GM12878 (cell line): ENCODE measurements at regions not wholly inside any gene's neighbourhood (a gene's known extent, or its start where the extent isn't known, plus 50 kb on each side); places are given as distances from the start of the nearest gene placed in this dataset.

ENCODE experiments used
- ATAC-seq: fragments of 200-7000 bp; cut with Tn5 transposase; 3 replicates; pipeline ENCODE4 v1.9.1; 2020; ENCODE audit warnings: mild to moderate bottlenecking, moderate library complexity
- BruUV-seq: library from RNA; stranded (reverse); fragments of 400-500 nt; replicated peaks from 2 replicates; lab custom pipeline; 2021; lab: Mats Ljungman, UMichigan
- CTCF ChIA-PET: fragments of 300-600 bp; sonication (Branson Sonifier 250); formaldehyde crosslinking; extraction: SDS; loops from one replicate; lab custom pipeline; 2021; ENCODE audit warnings: inconsistent platforms; lab: Yijun Ruan, JAX
- POLR2A ChIA-PET: fragments of 350-600 bp; formaldehyde crosslinking; extraction: SDS; loops from one replicate; lab custom pipeline; 2021; ENCODE audit warnings: inconsistent platforms; lab: Charles Lee
- RAD21 ChIA-PET: fragments of 300-600 bp; sonication (Branson Sonifier 250); formaldehyde crosslinking; loops from one replicate; lab custom pipeline; 2023; ENCODE audit warnings: antibody characterized with exemption; ENCODE audit not compliant: unreplicated experiment; lab: Charles Lee
- SMC1A ChIA-PET: fragments of 300-600 bp; sonication (Branson Sonifier 250); formaldehyde crosslinking; loops from one replicate; lab custom pipeline; 2023; ENCODE audit not compliant: unreplicated experiment, uncharacterized antibody; lab: Charles Lee
- DNase-seq: peaks from one replicate; pipeline ENCODE4 v3.0.0-alpha.2; 2011; ENCODE audit warnings: low read depth, low spot score
- FAIRE-seq: peaks from 3 replicates; lab custom pipeline; 2011; peaks lifted over from hg19 to GRCh38; lab: Jason Lieb, UNC
- H2AFZ ChIP-seq: 2 replicates; pipeline ENCODE4 v1.6.0; 2011; ENCODE audit warnings: low read depth, low read length, control low read depth; ENCODE audit not compliant: control insufficient read depth
- H3K27ac ChIP-seq: 2 replicates; pipeline ENCODE4 v1.5.1; 2011; ENCODE audit warnings: control low read depth; ENCODE audit not compliant: control insufficient read depth, insufficient read depth
- H3K27me3 ChIP-seq, 2 experiments: replicated peaks in 1 of 2; 2 replicates each; pipeline versions ENCODE4 v1.6.0 to v1.6.1; 2011; ENCODE audit warnings: low read length in 1 of 2; ENCODE audit not compliant: control insufficient read depth in 2 of 2, insufficient read depth in 2 of 2
- H3K36me3 ChIP-seq, 2 experiments: 2 replicates each; pipeline ENCODE4 v1.5.1; 2011; ENCODE audit warnings: low read length in 1 of 2; ENCODE audit not compliant: control insufficient read depth in 2 of 2, insufficient read depth in 2 of 2
- H3K4me1 ChIP-seq: 2 replicates; pipeline ENCODE4 v1.6.1; 2011; ENCODE audit warnings: mild to moderate bottlenecking, low read length, moderate library complexity, mixed read lengths; ENCODE audit not compliant: control insufficient read depth, insufficient read depth
- H3K4me2 ChIP-seq: 2 replicates; pipeline ENCODE4 v1.6.0; 2011; ENCODE audit warnings: control low read depth; ENCODE audit not compliant: control insufficient read depth, insufficient read depth
- H3K4me3 ChIP-seq: fragments of 200-600 bp; sonication (generic); 2 replicates; pipeline ENCODE4 v1.5.1; 2016
- H3K79me2 ChIP-seq: 2 replicates; pipeline ENCODE4 v1.6.0; 2011; ENCODE audit warnings: low read length; ENCODE audit not compliant: control insufficient read depth, insufficient read depth
- H3K9ac ChIP-seq: 2 replicates; pipeline ENCODE4 v1.8.0; 2011; ENCODE audit warnings: low read length, control low read depth, mixed read lengths; ENCODE audit not compliant: control insufficient read depth, insufficient read depth
- H3K9me3 ChIP-seq: replicated peaks from 3 replicates; pipeline ENCODE4 v1.5.1; 2011; ENCODE audit warnings: mild to moderate bottlenecking, low read length; ENCODE audit not compliant: control insufficient read depth, insufficient read depth
- H4K20me1 ChIP-seq: 2 replicates; pipeline ENCODE4 v1.6.0; 2011; ENCODE audit not compliant: control insufficient read depth, insufficient read depth
- BACH1 ChIP-seq: fragments of 450-650 bp; IDR thresholded peaks from 2 replicates; pipeline ENCODE4 v1.6.1; 2017; ENCODE audit warnings: mild to moderate bottlenecking, borderline replicate concordance
- BCL11A ChIP-seq: IDR thresholded peaks from 2 replicates; pipeline ENCODE4 v1.6.1; 2011; ENCODE audit warnings: low read depth, low read length
- FOS ChIP-seq: IDR thresholded peaks from 3 replicates; pipeline ENCODE4 v1.6.1; 2011; ENCODE audit warnings: borderline replicate concordance; ENCODE audit not compliant: insufficient read length; ENCODE audit errors: extremely low read depth
- HCFC1 ChIP-seq: fragments of 150-350 bp; IDR thresholded peaks from 2 replicates; pipeline ENCODE4 v1.6.1; 2014; ENCODE audit warnings: low read length
- KDM1A ChIP-seq: fragments of 200-600 bp; sonication (generic); IDR thresholded peaks from 2 replicates; pipeline ENCODE4 v1.6.1; 2016; ENCODE audit warnings: borderline replicate concordance
- MYC ChIP-seq: IDR thresholded peaks from 2 replicates; pipeline ENCODE4 v1.6.1; 2011; ENCODE audit warnings: mild to moderate bottlenecking, low read length, moderate library complexity, inconsistent platforms; ENCODE audit not compliant: insufficient read depth, insufficient replicate concordance, insufficient read length, severe bottlenecking
- NFYA ChIP-seq: IDR thresholded peaks from 2 replicates; pipeline ENCODE4 v1.6.1; 2011; ENCODE audit warnings: low read depth, mild to moderate bottlenecking, low read length, improper control_type of control experiment, borderline replicate concordance
- NR2F1 ChIP-seq: fragments of 450-650 bp; conservative IDR thresholded peaks from 2 replicates; pipeline ENCODE4 v1.6.1; 2017; ENCODE audit warnings: mild to moderate bottlenecking
- RAD21 ChIP-seq: IDR thresholded peaks from 2 replicates; pipeline ENCODE4 v1.6.1; 2011; ENCODE audit warnings: mild to moderate bottlenecking, low read depth, low read length, moderate library complexity; ENCODE audit not compliant: insufficient read depth
- RAD51 ChIP-seq: fragments of 450-650 bp; IDR thresholded peaks from 2 replicates; pipeline ENCODE4 v1.6.1; 2016; ENCODE audit warnings: moderate library complexity, mild to moderate bottlenecking, inconsistent platforms
- RB1 ChIP-seq: fragments of 450-650 bp; formaldehyde crosslinking; IDR thresholded peaks from 2 replicates; pipeline ENCODE4 v1.6.1; 2017; ENCODE audit warnings: mild to moderate bottlenecking, borderline replicate concordance
- RELA ChIP-seq: fragments of 450-650 bp; IDR thresholded peaks from 2 replicates; pipeline ENCODE4 v1.8.0; 2014; ENCODE audit warnings: borderline replicate concordance; ENCODE audit not compliant: partially characterized antibody
- RFX5 ChIP-seq: IDR thresholded peaks from 2 replicates; pipeline ENCODE4 v1.6.1; 2011; ENCODE audit warnings: low read depth, low read length, improper control_type of control experiment
- SMAD5 ChIP-seq: IDR thresholded peaks from 2 replicates; pipeline ENCODE4 v1.6.1; 2016; ENCODE audit warnings: antibody characterized with exemption, low read depth
- SMARCA5 ChIP-seq: fragments of 450-650 bp; IDR thresholded peaks from 2 replicates; pipeline ENCODE4 v1.6.1; 2017; ENCODE audit warnings: mild to moderate bottlenecking
- WRNIP1 ChIP-seq: IDR thresholded peaks from 2 replicates; pipeline ENCODE4 v1.6.1; 2011; ENCODE audit warnings: low read depth, low read length, improper control_type of control experiment, borderline replicate concordance
- ZBTB11 ChIP-seq: fragments of 450-650 bp; formaldehyde crosslinking; IDR thresholded peaks from 2 replicates; pipeline ENCODE4 v1.5.0; 2022; ENCODE audit warnings: mild to moderate bottlenecking, missing genetic modification characterization
- WGBS: methylation state at CpG from one replicate; pipeline ENCODE4 v1.1.6; 2016; ENCODE audit warnings: low lambda C conversion rate; ENCODE audit not compliant: insufficient replicate concordance, insufficient coverage; ENCODE audit errors: missing lambda C conversion rate; 5-methylcytosine and 5-hydroxymethylcytosine counted together
- in situ Hi-C: fragments of 300-500 bp; cut with MboI; formaldehyde crosslinking; loops from 9 replicates; pipeline ENCODE4 v1.14.3; 2018; ENCODE audit warnings: mixed read lengths
- intact Hi-C: fragments of 100-400 bp; cut with micrococcal nuclease; formaldehyde crosslinking; loops from one replicate; pipeline ENCODE4 v1.14.2; 2022; ENCODE audit not compliant: unreplicated experiment

- ATAC-seq, result no peak
- H3K36me3 ChIP-seq, result no peaks in the 10 kb centered on the region
- ChIA-PET POLR2A (no interaction called here), CTCF (no interaction called here)
- intact Hi-C loops, result no loop called here
- H4K20me1 ChIP-seq, result no peaks in the 10 kb centered on the region
- H3K27me3 ChIP-seq, result no peaks in the 10 kb centered on the region; a peak in 1 of 4 replicates
- TF ChIP-seq RFX5 (no peak), BCL11A (no peak)
- TF ChIP-seq, all 136 proteins: peak for 0
- H3K79me2 ChIP-seq, result no peaks in the 10 kb centered on the region
- in situ Hi-C loops, result no loop called here
- H3K9me3 ChIP-seq, result no peaks in the 10 kb centered on the region
- ChIA-PET SMC1A (no interaction called here), RAD21 (no interaction called here)
- no peak for FAIRE-seq
- no peak overlapping the region for H3K4me3 ChIP-seq
- no peaks in the 10 kb centered on the region for H3K4me1 ChIP-seq
- H2AFZ ChIP-seq, result no peak overlapping the region
- DNase-seq, result no peak
- BruUV-seq, result no TSS peak
- H3K27ac ChIP-seq, result no peak overlapping the region
- no peak overlapping the region for H3K4me2 ChIP-seq
- H3K9ac ChIP-seq, result no peak overlapping the region
Measured at GRCh38 chr2:18959952-18960717, 370.8 kb upstream of the NT5C1B start.

- ATAC-seq (no peak), DNase-seq (no peak), FAIRE-seq (no peak)
- WGBS, result 0% methylated on average over 1 of the region's 1 CpG
- H3K79me2 ChIP-seq, result no peaks in the 10 kb centered on the region
- no peaks in the 10 kb centered on the region for H3K4me1 ChIP-seq
- ChIA-PET RAD21 (no interaction called here), POLR2A (no interaction called here), CTCF (no interaction called here), SMC1A (no interaction called here)
- no peaks in the 10 kb centered on the region for H3K36me3 ChIP-seq
- in situ Hi-C loops, result no loop called here
- H2AFZ ChIP-seq, result no peak overlapping the region
- intact Hi-C loops, result no loop called here
- no peak overlapping the region for H3K9ac ChIP-seq
- H4K20me1 ChIP-seq, result no peaks in the 10 kb centered on the region
- H3K27ac ChIP-seq, result no peak overlapping the region
- no peak overlapping the region for H3K4me3 ChIP-seq
- BruUV-seq, result no TSS peak
- no peaks in the 10 kb centered on the region; a peak in 1 of 4 replicates for H3K27me3 ChIP-seq
- H3K4me2 ChIP-seq, result no peak overlapping the region
- no peaks in the 10 kb centered on the region for H3K9me3 ChIP-seq
- TF ChIP-seq RB1 (no peak), MYC (no peak), NFYA (no peak), SMAD5 (no peak), ZBTB11 (no peak), FOS (no peak), RAD21 (no peak), RAD51 (no peak), SMARCA5 (no peak), KDM1A (no peak), RELA (no peak), NR2F1 (no peak), BACH1 (no peak), HCFC1 (no peak), WRNIP1 (no peak)
Measured at GRCh38 chr2:18959200-18959599, 369.8 kb upstream of the NT5C1B start.
